Activated CD4-positive, alpha-beta T cell treated with anti-CD3 and anti-CD28 coated beads, Interleukin-2, amount 50 U/mL, for 24 hours (primary cell): ENCODE measurements at regions not wholly inside any gene's neighbourhood (a gene's known extent, or its start where the extent isn't known, plus 50 kb on each side); places are given as distances from the start of the nearest gene placed in this dataset.

Source experiments
- DNase-seq, 2 donors: peaks; one replicate each; pipeline ENCODE4 v3.0.0-alpha.2; 2020; ENCODE audit warnings: low read depth in 1 of 2, low spot score in 1 of 2

- DNase-seq = no peak
Observed at GRCh38 chr2:158732573-158733429, 62.3 kb upstream of the DAPL1 start.

DNA sequence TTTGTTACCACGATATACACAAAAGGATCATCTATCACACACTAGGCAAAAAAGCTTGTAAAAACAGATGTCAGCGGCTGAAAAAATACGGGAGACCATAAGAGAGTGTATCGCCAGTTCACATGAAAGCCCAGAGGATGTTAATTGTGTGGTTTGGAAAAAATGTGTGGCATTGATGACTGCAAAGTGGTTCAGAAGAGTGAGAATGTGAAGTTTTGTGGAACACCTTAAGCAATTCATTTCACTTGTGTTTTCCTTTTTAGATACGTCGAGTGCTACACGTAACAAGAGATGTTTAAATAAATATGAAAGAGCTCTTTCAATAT lies 61.7 kb upstream of the DAPL1 start:
- DNase-seq = no peak

- DNase-seq = no peak
Observed at GRCh38 chr2:158734442-158734841, 60.7 kb upstream of the DAPL1 start.

DNA sequence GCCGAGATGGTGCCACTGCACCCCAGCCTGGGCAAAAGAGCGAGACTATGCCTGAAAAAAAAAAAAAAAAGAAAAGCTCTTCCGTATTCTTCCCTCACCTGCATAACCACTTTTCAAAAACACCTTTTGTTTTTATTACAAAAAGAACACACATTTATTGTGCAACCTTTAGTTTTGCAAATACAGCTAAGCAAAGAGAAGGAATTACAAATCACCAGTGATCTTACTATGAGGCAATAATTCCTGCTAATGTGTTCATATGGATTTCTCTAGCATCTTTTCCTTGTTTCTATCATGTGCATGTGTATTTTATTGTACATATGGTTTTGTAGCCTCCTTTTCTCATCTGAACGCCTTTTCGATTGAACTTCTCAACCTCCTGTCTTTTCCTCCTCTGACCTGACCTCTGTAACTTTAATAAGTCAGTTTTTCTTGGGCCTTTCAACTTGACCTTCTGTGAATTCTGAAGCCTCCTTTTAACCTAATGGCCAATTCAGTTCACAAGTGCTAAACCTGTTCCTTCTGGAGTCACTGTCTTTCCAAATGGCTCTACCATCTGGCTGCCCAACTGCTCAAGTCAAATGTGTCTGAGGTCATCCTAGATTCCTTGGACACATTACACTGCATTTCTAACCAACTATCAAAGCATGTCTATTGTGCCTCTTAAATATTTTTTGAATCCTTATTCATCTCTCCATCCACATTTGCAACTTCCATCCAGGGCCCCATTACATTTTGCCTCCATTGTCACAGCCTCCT lies 59.1 kb upstream of the DAPL1 start:
- DNase-seq = no peak

- DNase-seq = no peak
Observed at GRCh38 chr2:158738363-158738762, 56.8 kb upstream of the DAPL1 start.

GRCh38 chr2:158740127-158740526 lies 55.0 kb upstream of the DAPL1 start:
- no peak for DNase-seq

DNA sequence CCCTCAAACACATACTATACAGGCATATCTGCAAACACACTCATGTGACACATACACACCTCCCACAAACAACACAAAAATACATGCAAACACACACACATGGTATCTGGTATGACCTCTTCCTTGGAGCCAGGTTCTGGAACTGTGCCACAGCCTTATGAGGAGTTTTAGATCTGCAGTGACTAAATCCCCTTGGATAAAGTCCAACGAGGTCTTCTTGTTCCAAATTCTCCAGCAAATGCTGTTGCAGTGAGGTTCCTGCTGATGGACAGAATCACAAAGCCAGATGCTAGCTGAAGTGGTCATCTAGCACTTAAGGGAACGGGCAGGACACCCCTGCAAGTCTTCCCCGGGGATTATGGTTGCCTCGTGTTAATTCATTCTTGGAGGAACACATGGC lies 54.5 kb upstream of the DAPL1 start:
- no peak for DNase-seq

DNA sequence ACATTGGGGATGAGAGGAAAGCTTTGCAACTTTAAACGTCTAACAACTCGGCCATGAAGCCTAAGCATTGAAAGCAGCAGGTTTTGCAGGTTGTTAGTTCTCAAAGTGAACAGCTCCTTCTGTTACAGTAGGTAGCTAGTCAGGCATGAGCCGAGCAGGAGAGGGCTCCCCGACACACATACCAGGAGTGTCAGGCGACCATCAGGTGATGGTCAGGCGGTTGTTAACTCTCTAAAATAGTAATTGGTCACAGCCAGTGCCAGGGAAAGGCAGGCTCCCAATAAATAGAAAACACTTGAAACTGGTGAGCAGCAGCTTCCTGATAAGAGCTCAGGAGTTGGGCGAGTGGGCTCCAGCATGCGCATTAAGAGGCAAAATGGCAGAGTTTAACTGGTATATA lies 53.5 kb upstream of the DAPL1 start:
- no peak for DNase-seq

DNA sequence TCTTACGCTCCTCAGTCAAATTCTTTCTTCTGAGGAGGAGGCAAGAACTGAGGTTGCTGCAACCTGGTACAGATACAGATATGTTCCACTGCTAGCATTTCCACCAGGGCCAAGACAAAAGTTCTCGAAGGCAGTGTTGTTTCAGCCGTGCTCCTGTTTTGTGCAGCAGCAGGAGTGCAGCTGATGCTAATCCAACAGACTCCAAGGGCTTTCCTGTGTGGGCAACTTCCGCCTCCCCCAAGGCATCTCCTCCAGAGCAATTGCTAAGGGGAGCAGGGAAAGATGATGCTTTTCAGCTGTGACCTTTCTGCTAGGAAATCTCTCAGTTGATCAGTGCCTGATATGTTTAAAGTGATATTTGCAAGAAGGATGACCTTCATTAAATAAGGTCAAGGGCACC lies 52.6 kb upstream of the DAPL1 start:
- no peak for DNase-seq

- no peak for DNase-seq
Observed at GRCh38 chr2:158743466-158743865, 51.7 kb upstream of the DAPL1 start.

DNA sequence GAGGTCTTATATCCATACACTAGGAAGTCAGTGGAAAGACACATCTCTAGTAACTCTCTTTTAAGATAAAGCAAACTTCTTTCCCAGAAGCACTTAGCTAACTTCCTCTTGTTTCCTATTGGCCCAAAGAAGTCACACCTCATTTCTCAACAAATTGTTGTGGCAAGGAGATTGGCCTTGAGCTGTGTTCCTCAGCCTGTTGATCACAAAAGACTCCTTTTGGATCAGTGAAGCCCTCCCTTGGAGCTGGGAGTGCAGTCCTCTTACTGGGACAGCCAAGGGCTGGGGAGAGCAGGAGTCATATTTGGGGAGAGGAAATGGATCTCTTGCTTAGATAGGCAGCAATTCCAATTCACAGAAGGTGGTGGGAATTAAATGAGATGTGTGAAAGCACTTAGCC lies 51.2 kb upstream of the DAPL1 start:
- no peak for DNase-seq

DNA sequence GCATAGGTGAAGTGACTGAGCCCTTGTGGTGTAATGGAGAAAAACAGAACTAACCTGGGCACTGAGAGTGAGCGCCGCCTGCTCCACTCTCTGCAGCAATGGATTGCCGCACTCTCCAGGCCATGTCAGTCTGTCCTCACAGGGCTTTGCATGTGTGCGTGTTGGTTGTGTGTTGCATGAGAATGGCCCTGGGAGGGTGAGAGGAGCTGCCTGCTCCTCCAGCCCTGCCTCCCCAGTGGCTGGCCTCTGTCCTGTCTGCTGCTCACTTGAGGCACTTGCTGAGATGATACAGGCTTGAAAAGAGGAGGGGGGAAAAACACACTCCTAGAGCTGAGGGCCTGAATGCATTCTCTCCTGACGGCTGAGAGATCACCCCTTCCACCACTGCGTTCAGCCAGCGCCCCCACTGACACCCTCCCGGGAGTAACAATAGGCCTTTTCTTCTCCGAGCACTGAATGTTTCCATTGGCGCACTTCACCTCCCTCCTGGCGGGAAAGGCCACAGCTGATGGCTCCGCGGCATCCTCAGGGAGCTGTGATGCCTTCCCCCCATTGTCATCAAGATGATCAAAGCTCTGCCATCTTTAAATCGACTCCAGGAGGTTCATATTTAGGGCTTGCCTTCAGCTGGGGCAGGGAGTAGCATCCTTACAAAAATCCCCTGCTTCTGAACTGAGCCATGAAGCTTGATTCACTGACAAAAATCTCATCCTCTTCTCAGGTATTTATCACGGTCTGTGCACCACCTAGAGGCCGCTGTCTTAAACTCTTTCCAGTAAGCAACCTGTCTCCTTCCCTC lies 49.9 kb upstream of the DAPL1 start:
- DNase-seq = peak in 1 of 2 donors; percentile 16
